WTC11 (cell line): ENCODE measurements at regions not wholly inside any gene's neighbourhood (a gene's known extent, or its start where the extent isn't known, plus 50 kb on each side); places are given as distances from the start of the nearest gene placed in this dataset.

ENCODE experiments used
- CREB1 ChIP-seq: sonication (generic); formaldehyde crosslinking; IDR thresholded peaks from 2 replicates; pipeline ENCODE4 v1.8.0; 2023; ENCODE audit warnings: mild to moderate bottlenecking, missing genetic modification reagents
- CTCF ChIP-seq: fragments of 200-600 bp; IDR thresholded peaks from 2 replicates; pipeline ENCODE4 v1.8.0; 2022; ENCODE audit warnings: antibody characterized with exemption
- ERG ChIP-seq: fragments of 250-450 bp; sonication (Bioruptor Pico); IDR thresholded peaks from 2 replicates; pipeline ENCODE4 v1.8.0; 2021; ENCODE audit warnings: mild to moderate bottlenecking
- IRF2 ChIP-seq: sonication (generic); formaldehyde crosslinking; IDR thresholded peaks from 2 replicates; pipeline ENCODE4 v1.8.0; 2022; ENCODE audit warnings: low read depth, missing genetic modification reagents, borderline replicate concordance
- MAX ChIP-seq: sonication (generic); formaldehyde crosslinking; IDR thresholded peaks from 2 replicates; pipeline ENCODE4 v1.8.0; 2022; ENCODE audit warnings: mild to moderate bottlenecking, missing genetic modification reagents
- NFE2L1 ChIP-seq: sonication (generic); formaldehyde crosslinking; IDR thresholded peaks from 2 replicates; pipeline ENCODE4 v1.8.1; 2023; ENCODE audit warnings: missing genetic modification reagents
- NFYB ChIP-seq: sonication (generic); formaldehyde crosslinking; conservative IDR thresholded peaks from 2 replicates; pipeline ENCODE4 v1.8.0; 2022; ENCODE audit warnings: low read depth, missing genetic modification reagents
- SMAD4 ChIP-seq: sonication (generic); formaldehyde crosslinking; IDR thresholded peaks from 2 replicates; pipeline ENCODE4 v1.8.0; 2022; ENCODE audit warnings: mild to moderate bottlenecking, missing genetic modification reagents
- USF1 ChIP-seq: sonication (generic); formaldehyde crosslinking; IDR thresholded peaks from 2 replicates; pipeline ENCODE4 v1.8.0; 2022; ENCODE audit warnings: mild to moderate bottlenecking, missing genetic modification reagents
- TF ChIP-seq, protein P1 (sequence below): sonication (generic); formaldehyde crosslinking; IDR thresholded peaks from 2 replicates; pipeline ENCODE4 v1.8.1; 2023; ENCODE audit warnings: mild to moderate bottlenecking, missing genetic modification reagents, moderate library complexity

GRCh38 chr2:134086594-134087219 lies 167.2 kb upstream of the MGAT5 start:
- TF ChIP-seq NFE2L1 (no peak), IRF2 (CRISPR knock-in tag) (no peak), CTCF (no peak), ERG (CRISPR knock-in tag) (no peak), SMAD4 (CRISPR knock-in tag) (no peak), CREB1 (CRISPR knock-in tag) (no peak), MAX (no peak), NFYB (no peak), USF1 (no peak)
- TF ChIP-seq, protein P1, sequence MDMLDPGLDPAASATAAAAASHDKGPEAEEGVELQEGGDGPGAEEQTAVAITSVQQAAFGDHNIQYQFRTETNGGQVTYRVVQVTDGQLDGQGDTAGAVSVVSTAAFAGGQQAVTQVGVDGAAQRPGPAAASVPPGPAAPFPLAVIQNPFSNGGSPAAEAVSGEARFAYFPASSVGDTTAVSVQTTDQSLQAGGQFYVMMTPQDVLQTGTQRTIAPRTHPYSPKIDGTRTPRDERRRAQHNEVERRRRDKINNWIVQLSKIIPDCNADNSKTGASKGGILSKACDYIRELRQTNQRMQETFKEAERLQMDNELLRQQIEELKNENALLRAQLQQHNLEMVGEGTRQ (CRISPR knock-in tag): no peak
